Prostate gland (tissue), 2 donors: ENCODE measurements at regions not wholly inside any gene's neighbourhood (a gene's known extent, or its start where the extent isn't known, plus 50 kb on each side); places are given as distances from the start of the nearest gene placed in this dataset.

Experiments used
- DNase-seq: peaks from one replicate; pipeline ENCODE4 v3.0.0-alpha.2; 2019; ENCODE audit warnings: low spot score
- H3K27ac ChIP-seq, 2 donors: fragments of 200-600 bp; sonication (generic); 2 replicates each; pipeline ENCODE4 v1.5.1; 2017 to 2019
- H3K27me3 ChIP-seq: fragments of 200-600 bp; sonication (generic); replicated peaks from 2 replicates; pipeline ENCODE4 v1.5.1; 2019; ENCODE audit not compliant: insufficient read depth
- H3K36me3 ChIP-seq, 2 donors: fragments of 200-600 bp; sonication (generic); 1 replicate in 1 of 2; 2 replicates in 1 of 2; pipeline versions ENCODE4 v1.5.1 to v1.8.1; 2017 to 2019
- H3K4me1 ChIP-seq: fragments of 200-600 bp; sonication (generic); replicated peaks from 2 replicates; pipeline ENCODE4 v1.5.1; 2019
- H3K4me3 ChIP-seq, 2 donors: fragments of 200-600 bp; sonication (generic); 2 replicates each; pipeline ENCODE4 v1.5.1; 2017 to 2019
- H3K9me3 ChIP-seq: fragments of 200-600 bp; sonication (generic); 2 replicates; pipeline ENCODE4 v1.5.1; 2017
- CTCF ChIP-seq, 4 experiments: fragments of 200-600 bp in 2 of 4; fragments of 450-650 bp in 2 of 4; sonication (generic) in 2 of 4; IDR thresholded peaks; 1 replicate in 3 of 4; 2 replicates in 1 of 4; pipeline ENCODE4 v1.5.1; 2016 to 2019; ENCODE audit warnings: antibody characterized with exemption in 4 of 4, mild to moderate bottlenecking in 2 of 4, moderate library complexity in 2 of 4
- POLR2A ChIP-seq: fragments of 450-650 bp; IDR thresholded peaks from one replicate; pipeline ENCODE4 v1.6.1; 2016; ENCODE audit warnings: antibody characterized with exemption, mild to moderate bottlenecking
- POLR2AphosphoS5 ChIP-seq: sonication (generic); formaldehyde crosslinking; IDR thresholded peaks from one replicate; pipeline ENCODE4 v1.6.1; 2017; ENCODE audit warnings: antibody characterized with exemption
- WGBS: methylation state at CpG from one replicate; pipeline ENCODE4 v1.1.5; 2018; 5-methylcytosine and 5-hydroxymethylcytosine counted together
- intact Hi-C: fragments of 100-400 bp; cut with DNase I; formaldehyde crosslinking; loops from one replicate; pipeline ENCODE4 v1.14.2; 2022

- intact Hi-C loops: no loop called here
- Histone ChIP-seq H3K36me3 (no peaks in the 10 kb centered on the region), H3K27ac (no peak overlapping the region), H3K4me3 (no peak overlapping the region), H3K4me1 (no peaks in the 10 kb centered on the region), H3K27me3 (no peaks in the 10 kb centered on the region), H3K9me3 (no peaks in the 10 kb centered on the region)
- TF ChIP-seq POLR2A (no peak), POLR2AphosphoS5 (no peak), CTCF (IDR thresholded peaks at IDR 0.05) (no peak)
- DNase-seq: no peak
- 97% methylated on average over 3 of the region's 3 CpGs for WGBS
Measured at GRCh38 chr9:82110881-82111280, 122.3 kb downstream of the SPATA31D1 start.

- Histone ChIP-seq H3K36me3 (no peaks in the 10 kb centered on the region), H3K27ac (no peak overlapping the region), H3K9me3 (no peaks in the 10 kb centered on the region), H3K4me1 (no peaks in the 10 kb centered on the region), H3K27me3 (no peaks in the 10 kb centered on the region), H3K4me3 (no peak overlapping the region)
- TF ChIP-seq POLR2A (no peak), CTCF (IDR thresholded peaks at IDR 0.05) (no peak), POLR2AphosphoS5 (no peak)
- WGBS: 73% methylated on average over 1 of the region's 1 CpG
- intact Hi-C loops: no loop called here
- DNase-seq: no peak
Measured at GRCh38 chr9:82115331-82115730, 126.8 kb downstream of the SPATA31D1 start.

- WGBS: 97% methylated on average over 4 of the region's 4 CpGs
- H3K36me3 ChIP-seq: no peaks in the 10 kb centered on the region
- H3K9me3 ChIP-seq: no peaks in the 10 kb centered on the region
- no peak overlapping the region for H3K4me3 ChIP-seq
- no peak overlapping the region for H3K27ac ChIP-seq
- H3K27me3 ChIP-seq: no peaks in the 10 kb centered on the region
- DNase-seq: no peak
- no peaks in the 10 kb centered on the region for H3K4me1 ChIP-seq
- intact Hi-C loops: no loop called here
- no peak for TF ChIP-seq POLR2AphosphoS5
- TF ChIP-seq CTCF (IDR thresholded peaks at IDR 0.05): no peak
- no peak for TF ChIP-seq POLR2A
Measured at GRCh38 chr9:82115900-82116299, 127.3 kb downstream of the SPATA31D1 start.

GRCh38 chr9:82116556-82116955 is 128.0 kb downstream of the SPATA31D1 start:
- intact Hi-C loops: no loop called here
- no peak for DNase-seq
- no peaks in the 10 kb centered on the region for H3K36me3 ChIP-seq
- H3K27ac ChIP-seq: no peak overlapping the region
- no peaks in the 10 kb centered on the region for H3K27me3 ChIP-seq
- H3K9me3 ChIP-seq: no peaks in the 10 kb centered on the region
- WGBS: 46% methylated on average over 3 of the region's 3 CpGs
- H3K4me1 ChIP-seq: no peaks in the 10 kb centered on the region
- no peak for TF ChIP-seq POLR2AphosphoS5
- TF ChIP-seq POLR2A: no peak
- no peak for TF ChIP-seq CTCF (IDR thresholded peaks at IDR 0.05)
- no peak overlapping the region for H3K4me3 ChIP-seq

- no peaks in the 10 kb centered on the region for H3K36me3 ChIP-seq
- WGBS: 13% methylated on average over 7 of the region's 7 CpGs
- H3K9me3 ChIP-seq: no peaks in the 10 kb centered on the region
- no peak for DNase-seq
- no peaks in the 10 kb centered on the region for H3K27me3 ChIP-seq
- H3K4me3 ChIP-seq: no peak overlapping the region
- no peaks in the 10 kb centered on the region for H3K4me1 ChIP-seq
- no peak overlapping the region for H3K27ac ChIP-seq
- intact Hi-C loops: no loop called here
- TF ChIP-seq POLR2AphosphoS5 (peak; percentile 25), POLR2A (no peak)
Measured at GRCh38 chr9:82117026-82117811, 128.6 kb downstream of the SPATA31D1 start.
